ENCODE measurements at regions not wholly inside any gene's neighbourhood (a gene's known extent, or its start where the extent isn't known, plus 50 kb on each side); places are given as distances from the start of the nearest gene placed in this dataset.
"Not testable (repeated sequence)": the region's sequence is repeated elsewhere in the genome, so short reads cannot be mapped to it uniquely, and the experiment has no call there.

GRCh38 chr7:153224890-153225289 is 465.3 kb downstream of the ACTR3B start:
- H3K27me3 ChIP-seq (ENCODE audit: low read depth, low read length), result no peaks in the 10 kb centered on the region
- H3K4me1 ChIP-seq (ENCODE audit: control insufficient read depth in 1 of 2, insufficient read depth in 2 of 2, low read length in 2 of 2), result no peaks in the 10 kb centered on the region
- no peak overlapping the region for H3K27ac ChIP-seq (ENCODE audit: low read length)
- H3K4me3 ChIP-seq (ENCODE audit: low read depth in 1 of 2, low read length in 2 of 2), result no peak overlapping the region
- no peaks in the 10 kb centered on the region for H3K36me3 ChIP-seq (ENCODE audit: control insufficient read depth in 1 of 2, insufficient read depth in 2 of 2, low read length in 2 of 2)
- H3K9me3 ChIP-seq (ENCODE audit: control insufficient read depth in 1 of 2, low read length in 2 of 2), result peaks cover 0 to 3% of the 10 kb centered on the region in 2 donors

DNA sequence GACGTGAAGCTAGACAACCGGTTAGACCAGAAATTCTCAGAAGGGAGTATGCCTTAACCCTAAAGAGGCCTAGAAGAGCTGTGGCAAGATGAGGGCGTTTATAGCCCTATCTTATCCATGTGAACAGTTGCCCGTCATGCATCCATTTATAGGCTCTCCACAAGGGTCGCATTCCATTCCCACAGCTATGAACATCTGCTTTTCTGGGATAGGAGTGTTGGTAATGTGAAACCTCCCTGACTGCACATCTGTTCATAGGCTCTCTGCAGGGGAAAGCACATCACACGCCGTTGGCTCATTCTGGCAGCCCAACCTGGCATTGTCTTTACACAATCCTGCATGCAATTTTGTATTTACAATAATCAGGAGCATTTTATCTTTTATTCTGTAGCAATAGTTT is 485.6 kb downstream of the ACTR3B start:
- H3K27me3 ChIP-seq (ENCODE audit: low read depth, low read length); H3K4me1 ChIP-seq (ENCODE audit: control insufficient read depth in 1 of 2, insufficient read depth in 2 of 2, low read length in 2 of 2); H3K36me3 ChIP-seq (ENCODE audit: control insufficient read depth in 1 of 2, insufficient read depth in 2 of 2, low read length in 2 of 2); H3K9me3 ChIP-seq (ENCODE audit: control insufficient read depth in 1 of 2, low read length in 2 of 2); H3K27ac ChIP-seq (ENCODE audit: low read length); H3K4me3 ChIP-seq (ENCODE audit: low read depth in 1 of 2, low read length in 2 of 2): not testable (repeated sequence)

DNA sequence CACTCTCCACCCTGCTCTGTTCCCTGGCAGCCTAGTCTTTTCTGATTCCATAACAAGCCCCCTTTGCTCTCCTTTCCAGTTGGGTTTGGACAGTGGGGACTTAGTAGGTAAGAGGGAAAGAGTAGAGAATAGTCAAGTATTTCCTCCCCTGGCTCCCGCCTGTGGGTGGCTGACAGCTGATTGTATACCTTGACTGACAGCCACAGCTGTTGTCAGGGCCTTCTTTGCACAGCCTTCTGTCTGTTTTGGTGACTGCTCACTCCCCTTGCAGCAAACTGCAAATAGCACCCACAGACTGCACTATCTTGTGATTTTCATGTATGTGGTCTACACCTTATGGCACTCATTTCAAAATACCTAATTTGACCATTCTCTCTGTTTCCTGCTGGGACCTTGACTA is 486.3 kb downstream of the ACTR3B start:
- H3K4me1 ChIP-seq (ENCODE audit: control insufficient read depth in 1 of 2, insufficient read depth in 2 of 2, low read length in 2 of 2), result no peaks in the 10 kb centered on the region
- peaks cover 0 to 4% of the 10 kb centered on the region in 2 donors for H3K9me3 ChIP-seq (ENCODE audit: control insufficient read depth in 1 of 2, low read length in 2 of 2)
- H3K27me3 ChIP-seq (ENCODE audit: low read depth, low read length), result no peaks in the 10 kb centered on the region
- no peak overlapping the region for H3K4me3 ChIP-seq (ENCODE audit: low read depth in 1 of 2, low read length in 2 of 2)
- H3K36me3 ChIP-seq (ENCODE audit: control insufficient read depth in 1 of 2, insufficient read depth in 2 of 2, low read length in 2 of 2), result no peaks in the 10 kb centered on the region
- H3K27ac ChIP-seq (ENCODE audit: low read length), result no peak overlapping the region

- Histone ChIP-seq H3K4me3 (ENCODE audit: low read depth in 1 of 2, low read length in 2 of 2) (no peak overlapping the region), H3K9me3 (ENCODE audit: control insufficient read depth in 1 of 2, low read length in 2 of 2) (peaks cover 0 to 3% of the 10 kb centered on the region in 2 donors), H3K4me1 (ENCODE audit: control insufficient read depth in 1 of 2, insufficient read depth in 2 of 2, low read length in 2 of 2) (no peaks in the 10 kb centered on the region), H3K27me3 (ENCODE audit: low read depth, low read length) (no peaks in the 10 kb centered on the region), H3K36me3 (ENCODE audit: control insufficient read depth in 1 of 2, insufficient read depth in 2 of 2, low read length in 2 of 2) (no peaks in the 10 kb centered on the region), H3K27ac (ENCODE audit: low read length) (no peak overlapping the region)
Measured at GRCh38 chr7:153247926-153248325, 488.4 kb downstream of the ACTR3B start.

GRCh38 chr7:153258686-153259085 is 499.1 kb downstream of the ACTR3B start:
- H3K4me3 ChIP-seq (ENCODE audit: low read depth in 1 of 2, low read length in 2 of 2), result no peak overlapping the region
- H3K9me3 ChIP-seq (ENCODE audit: control insufficient read depth in 1 of 2, low read length in 2 of 2), result no peaks in the 10 kb centered on the region
- no peaks in the 10 kb centered on the region for H3K36me3 ChIP-seq (ENCODE audit: control insufficient read depth in 1 of 2, insufficient read depth in 2 of 2, low read length in 2 of 2)
- no peak overlapping the region for H3K27ac ChIP-seq (ENCODE audit: low read length)
- no peaks in the 10 kb centered on the region for H3K27me3 ChIP-seq (ENCODE audit: low read depth, low read length)
- no peaks in the 10 kb centered on the region for H3K4me1 ChIP-seq (ENCODE audit: control insufficient read depth in 1 of 2, insufficient read depth in 2 of 2, low read length in 2 of 2)

DNA sequence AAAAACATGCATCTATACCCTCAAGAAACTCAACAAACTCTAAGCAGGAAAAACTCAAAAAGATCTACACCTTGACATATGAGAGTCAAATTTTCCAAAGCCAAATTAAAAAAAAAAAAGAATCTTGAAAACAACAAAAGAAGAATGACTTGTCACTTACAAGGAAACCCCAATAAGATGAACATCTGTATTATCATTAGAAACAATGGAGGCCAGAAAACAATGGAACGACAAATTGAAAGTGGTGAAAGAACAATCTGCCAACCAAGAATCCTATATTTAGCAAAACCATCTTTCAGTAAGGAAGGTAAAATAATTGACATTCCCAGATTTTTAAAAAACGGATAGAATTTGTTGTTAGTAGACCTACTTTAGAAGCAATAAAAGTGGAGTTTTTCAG is 516.8 kb downstream of the ACTR3B start:
- H3K27me3 ChIP-seq (ENCODE audit: low read depth, low read length), result no peaks in the 10 kb centered on the region
- H3K27ac ChIP-seq (ENCODE audit: low read length), result no peak overlapping the region
- H3K9me3 ChIP-seq (ENCODE audit: control insufficient read depth in 1 of 2, low read length in 2 of 2), result no peaks in the 10 kb centered on the region
- H3K36me3 ChIP-seq (ENCODE audit: control insufficient read depth in 1 of 2, insufficient read depth in 2 of 2, low read length in 2 of 2), result no peaks in the 10 kb centered on the region
- no peak overlapping the region for H3K4me3 ChIP-seq (ENCODE audit: low read depth in 1 of 2, low read length in 2 of 2)
- no peaks in the 10 kb centered on the region for H3K4me1 ChIP-seq (ENCODE audit: control insufficient read depth in 1 of 2, insufficient read depth in 2 of 2, low read length in 2 of 2)

- Histone ChIP-seq H3K9me3 (ENCODE audit: control insufficient read depth in 1 of 2, low read length in 2 of 2) (peaks cover 0 to 7% of the 10 kb centered on the region in 2 donors), H3K27ac (ENCODE audit: low read length) (no peak overlapping the region), H3K4me1 (ENCODE audit: control insufficient read depth in 1 of 2, insufficient read depth in 2 of 2, low read length in 2 of 2) (no peaks in the 10 kb centered on the region), H3K27me3 (ENCODE audit: low read depth, low read length) (no peaks in the 10 kb centered on the region), H3K4me3 (ENCODE audit: low read depth in 1 of 2, low read length in 2 of 2) (no peak overlapping the region), H3K36me3 (ENCODE audit: control insufficient read depth in 1 of 2, insufficient read depth in 2 of 2, low read length in 2 of 2) (no peaks in the 10 kb centered on the region)
Measured at GRCh38 chr7:153286763-153287162, 527.2 kb downstream of the ACTR3B start.

GRCh38 chr7:153290066-153290465 is 530.5 kb downstream of the ACTR3B start:
- H3K4me1 ChIP-seq (ENCODE audit: control insufficient read depth in 1 of 2, insufficient read depth in 2 of 2, low read length in 2 of 2), result no peaks in the 10 kb centered on the region
- no peaks in the 10 kb centered on the region for H3K36me3 ChIP-seq (ENCODE audit: control insufficient read depth in 1 of 2, insufficient read depth in 2 of 2, low read length in 2 of 2)
- H3K4me3 ChIP-seq (ENCODE audit: low read depth in 1 of 2, low read length in 2 of 2), result no peak overlapping the region
- H3K27me3 ChIP-seq (ENCODE audit: low read depth, low read length), result no peaks in the 10 kb centered on the region
- no peaks in the 10 kb centered on the region for H3K9me3 ChIP-seq (ENCODE audit: control insufficient read depth in 1 of 2, low read length in 2 of 2)
- H3K27ac ChIP-seq (ENCODE audit: low read length), result no peak overlapping the region

- Histone ChIP-seq H3K9me3 (ENCODE audit: control insufficient read depth in 1 of 2, low read length in 2 of 2) (no peaks in the 10 kb centered on the region), H3K27ac (ENCODE audit: low read length) (no peak overlapping the region), H3K36me3 (ENCODE audit: control insufficient read depth in 1 of 2, insufficient read depth in 2 of 2, low read length in 2 of 2) (no peaks in the 10 kb centered on the region), H3K4me3 (ENCODE audit: low read depth in 1 of 2, low read length in 2 of 2) (no peak overlapping the region), H3K27me3 (ENCODE audit: low read depth, low read length) (no peaks in the 10 kb centered on the region), H3K4me1 (ENCODE audit: control insufficient read depth in 1 of 2, insufficient read depth in 2 of 2, low read length in 2 of 2) (no peaks in the 10 kb centered on the region)
Measured at GRCh38 chr7:153297141-153297540, 537.6 kb downstream of the ACTR3B start.

- Histone ChIP-seq H3K9me3 (ENCODE audit: control insufficient read depth in 1 of 2, low read length in 2 of 2) (peaks cover 0 to 2% of the 10 kb centered on the region in 2 donors), H3K4me1 (ENCODE audit: control insufficient read depth in 1 of 2, insufficient read depth in 2 of 2, low read length in 2 of 2) (no peaks in the 10 kb centered on the region), H3K4me3 (ENCODE audit: low read depth in 1 of 2, low read length in 2 of 2) (no peak overlapping the region), H3K36me3 (ENCODE audit: control insufficient read depth in 1 of 2, insufficient read depth in 2 of 2, low read length in 2 of 2) (no peaks in the 10 kb centered on the region), H3K27ac (ENCODE audit: low read length) (no peak overlapping the region), H3K27me3 (ENCODE audit: low read depth, low read length) (no peaks in the 10 kb centered on the region)
Measured at GRCh38 chr7:153301936-153302335, 542.4 kb downstream of the ACTR3B start.

DNA sequence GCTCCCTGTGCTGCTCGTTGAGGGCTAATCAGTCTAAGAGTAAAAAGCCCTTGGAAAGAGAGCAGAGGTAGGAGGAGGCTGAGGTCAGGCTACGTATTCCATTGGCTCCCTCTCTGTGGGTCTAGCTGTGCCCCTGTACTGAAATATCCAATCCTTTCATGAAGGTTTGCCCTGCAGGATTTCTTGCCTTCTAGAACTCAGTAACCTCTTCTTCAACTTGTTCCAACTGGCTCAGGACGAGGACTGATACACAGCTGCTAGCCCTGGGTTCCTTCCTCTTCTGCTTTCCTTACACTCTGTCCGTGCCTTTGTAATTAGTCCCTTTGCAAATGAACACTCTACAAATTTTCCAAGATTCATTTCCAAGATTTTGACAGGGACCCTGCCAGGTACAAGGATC is 560.5 kb downstream of the ACTR3B start:
- H3K27ac ChIP-seq (ENCODE audit: low read length), result no peak overlapping the region
- H3K9me3 ChIP-seq (ENCODE audit: control insufficient read depth in 1 of 2, low read length in 2 of 2), result no peaks in the 10 kb centered on the region
- no peaks in the 10 kb centered on the region for H3K27me3 ChIP-seq (ENCODE audit: low read depth, low read length)
- no peaks in the 10 kb centered on the region for H3K4me1 ChIP-seq (ENCODE audit: control insufficient read depth in 1 of 2, insufficient read depth in 2 of 2, low read length in 2 of 2)
- no peaks in the 10 kb centered on the region for H3K36me3 ChIP-seq (ENCODE audit: control insufficient read depth in 1 of 2, insufficient read depth in 2 of 2, low read length in 2 of 2)
- H3K4me3 ChIP-seq (ENCODE audit: low read depth in 1 of 2, low read length in 2 of 2), result no peak overlapping the region

DNA sequence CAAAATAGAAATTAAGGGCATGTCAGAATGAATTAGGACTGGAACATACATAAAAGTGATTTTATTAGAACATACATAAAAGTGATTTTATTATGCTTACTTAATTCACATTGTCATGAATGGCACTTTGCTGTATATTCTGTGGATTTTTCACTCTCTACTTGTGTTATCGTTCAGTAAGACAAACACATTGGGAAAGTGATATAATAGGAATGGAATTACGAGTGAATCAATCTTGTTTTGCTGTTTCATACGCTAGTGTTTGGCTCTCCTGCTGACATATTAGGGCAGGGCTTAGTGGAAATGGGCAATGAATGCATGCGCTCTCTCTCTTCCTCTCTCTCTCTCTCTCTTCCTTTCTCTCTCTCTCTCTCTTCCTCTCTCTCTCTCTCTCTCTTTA is 561.1 kb downstream of the ACTR3B start:
- Histone ChIP-seq H3K4me1 (ENCODE audit: control insufficient read depth in 1 of 2, insufficient read depth in 2 of 2, low read length in 2 of 2) (no peaks in the 10 kb centered on the region), H3K36me3 (ENCODE audit: control insufficient read depth in 1 of 2, insufficient read depth in 2 of 2, low read length in 2 of 2) (no peaks in the 10 kb centered on the region), H3K9me3 (ENCODE audit: control insufficient read depth in 1 of 2, low read length in 2 of 2) (no peaks in the 10 kb centered on the region), H3K4me3 (ENCODE audit: low read depth in 1 of 2, low read length in 2 of 2) (no peak overlapping the region), H3K27ac (ENCODE audit: low read length) (no peak overlapping the region), H3K27me3 (ENCODE audit: low read depth, low read length) (no peaks in the 10 kb centered on the region)

All from muscle layer of duodenum (tissue), 2 donors.